ENCODE measurements at regions not wholly inside any gene's neighbourhood (a gene's known extent, or its start where the extent isn't known, plus 50 kb on each side); places are given as distances from the start of the nearest gene placed in this dataset.
A peak's percentile ranks its signal among the peaks of the same experiment; 100 is the strongest.

GRCh38 chr2:191530618-191531017 is 147.3 kb upstream of the NABP1 start:
- Mint-ChIP-seq H3K27me3 (ENCODE audit: low read depth) (no peaks in the 10 kb centered on the region), H3K36me3 (ENCODE audit: insufficient read depth) (no peaks in the 10 kb centered on the region), H3K9me3 (no peaks in the 10 kb centered on the region), H3K4me1 (ENCODE audit: low read depth) (no peaks in the 10 kb centered on the region), H3K4me3 (no peak overlapping the region)
- no peak for DNase-seq
- ATAC-seq = peak in 1 of 2 donors; percentile 28

DNA sequence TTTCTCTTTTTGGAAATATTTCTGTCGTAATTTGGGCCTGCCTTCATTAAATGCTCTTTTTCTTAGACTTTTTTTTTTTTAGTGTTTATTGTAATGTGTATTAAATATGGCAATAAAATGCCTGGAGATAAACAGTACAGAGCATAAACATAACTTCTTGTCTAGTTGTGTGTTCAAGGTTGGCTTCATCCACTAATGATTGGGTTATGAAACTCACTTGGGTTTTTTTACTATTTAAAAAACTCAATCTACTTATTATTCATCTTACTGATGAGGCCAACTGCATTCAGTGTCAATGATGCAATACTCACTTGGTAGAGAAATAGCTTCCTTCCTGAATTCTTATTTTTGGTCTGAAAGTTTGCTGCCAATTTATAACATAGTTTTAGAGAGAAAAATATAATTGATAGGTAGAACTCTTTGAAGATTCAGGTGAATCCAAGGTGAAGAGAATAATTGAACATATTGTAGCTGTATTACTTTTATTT is 144.2 kb upstream of the NABP1 start:
- Mint-ChIP-seq H3K27me3 (ENCODE audit: low read depth) (no peaks in the 10 kb centered on the region), H3K36me3 (ENCODE audit: insufficient read depth) (no peaks in the 10 kb centered on the region), H3K4me3 (no peak overlapping the region), H3K4me1 (ENCODE audit: low read depth) (no peaks in the 10 kb centered on the region), H3K9me3 (no peaks in the 10 kb centered on the region)
- DNase-seq (no peak), ATAC-seq (no peak)

- DNase-seq (no peak), ATAC-seq (no peak)
- no peaks in the 10 kb centered on the region for H3K36me3 Mint-ChIP-seq (ENCODE audit: insufficient read depth)
- H3K4me3 Mint-ChIP-seq = no peak overlapping the region
- H3K9me3 Mint-ChIP-seq = no peaks in the 10 kb centered on the region
- H3K4me1 Mint-ChIP-seq (ENCODE audit: low read depth) = no peaks in the 10 kb centered on the region
- no peaks in the 10 kb centered on the region for H3K27me3 Mint-ChIP-seq (ENCODE audit: low read depth)
Measured at GRCh38 chr2:191537921-191538320, 140.0 kb upstream of the NABP1 start.

DNA sequence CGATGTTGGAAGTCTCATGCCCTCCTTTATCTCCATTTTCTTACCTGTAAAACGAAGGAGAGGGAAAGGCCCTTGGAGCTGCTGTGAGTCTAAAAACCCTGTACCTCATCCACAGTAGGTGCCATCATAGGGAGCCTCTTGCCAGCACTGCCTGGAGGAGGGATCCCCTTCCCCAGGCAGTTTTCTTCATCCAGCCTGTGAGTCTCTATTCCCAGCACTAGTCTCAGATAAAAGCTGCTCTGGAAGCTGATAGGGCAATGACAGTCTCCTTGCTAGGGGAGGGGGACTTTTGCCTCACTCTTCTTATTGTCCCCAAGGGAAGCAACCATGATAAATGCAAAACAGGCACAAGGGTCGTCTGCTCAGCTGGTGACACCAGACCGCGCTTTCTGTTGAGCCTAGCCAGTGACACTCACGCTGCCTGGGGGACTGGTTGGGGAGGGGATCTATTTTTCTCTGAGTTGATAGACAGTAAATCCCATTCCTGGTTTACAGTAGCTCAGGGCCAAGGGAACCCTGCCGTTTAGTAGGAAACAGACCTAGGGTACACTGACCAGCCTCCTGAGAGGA is 139.5 kb upstream of the NABP1 start:
- no peak overlapping the region for H3K4me3 Mint-ChIP-seq
- no peak for ATAC-seq
- no peaks in the 10 kb centered on the region for H3K4me1 Mint-ChIP-seq (ENCODE audit: low read depth)
- H3K36me3 Mint-ChIP-seq (ENCODE audit: insufficient read depth) = no peaks in the 10 kb centered on the region
- no peak for DNase-seq
- no peaks in the 10 kb centered on the region for H3K27me3 Mint-ChIP-seq (ENCODE audit: low read depth)
- no peaks in the 10 kb centered on the region for H3K9me3 Mint-ChIP-seq

DNA sequence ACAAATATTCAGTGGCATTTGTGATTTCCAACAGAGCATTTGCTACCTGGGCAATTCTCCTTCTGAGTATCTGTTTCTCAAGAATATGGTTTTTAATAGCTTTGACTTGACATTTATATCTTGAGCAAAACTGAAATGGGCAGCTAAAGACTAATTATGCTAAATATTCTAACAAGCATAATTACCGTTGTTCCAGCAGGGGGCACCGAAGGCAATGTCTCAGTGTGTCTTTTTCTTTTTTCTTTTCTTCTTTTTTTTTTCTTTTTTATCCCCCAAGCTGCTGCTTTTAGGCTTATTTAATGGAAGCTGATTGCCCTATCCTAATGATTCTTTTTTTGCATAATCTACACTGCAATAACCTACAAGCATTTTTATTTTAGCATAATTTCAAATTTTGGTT is 138.9 kb upstream of the NABP1 start:
- Mint-ChIP-seq H3K4me1 (ENCODE audit: low read depth) (no peaks in the 10 kb centered on the region), H3K27me3 (ENCODE audit: low read depth) (no peaks in the 10 kb centered on the region), H3K9me3 (no peaks in the 10 kb centered on the region), H3K36me3 (ENCODE audit: insufficient read depth) (no peaks in the 10 kb centered on the region), H3K4me3 (no peak overlapping the region)
- DNase-seq (no peak), ATAC-seq (no peak)

DNA sequence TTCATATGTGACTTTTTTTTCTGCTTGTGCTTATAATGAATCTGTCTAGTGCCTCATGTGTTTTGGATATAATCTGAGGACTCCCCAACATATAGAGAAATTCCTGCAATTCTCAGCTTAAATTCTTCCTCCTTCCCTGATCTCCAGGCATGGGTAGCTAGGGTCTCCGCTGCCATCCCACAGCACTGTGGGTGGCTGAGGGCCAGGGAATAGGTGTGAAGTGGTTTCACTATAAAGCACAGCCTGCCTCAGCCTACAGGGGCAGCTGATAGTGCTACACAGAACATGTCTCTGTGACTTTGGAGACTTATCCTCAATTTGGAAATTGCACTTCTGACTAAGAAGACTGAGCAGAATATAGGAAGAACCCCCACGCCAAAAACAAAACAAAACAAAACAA is 137.3 kb upstream of the NABP1 start:
- H3K36me3 Mint-ChIP-seq (ENCODE audit: insufficient read depth) = no peaks in the 10 kb centered on the region
- no peaks in the 10 kb centered on the region for H3K27me3 Mint-ChIP-seq (ENCODE audit: low read depth)
- no peak overlapping the region for H3K4me3 Mint-ChIP-seq

GRCh38 chr2:191543708-191544107 is 134.2 kb upstream of the NABP1 start:
- DNase-seq (no peak), ATAC-seq (no peak)
- no peaks in the 10 kb centered on the region for H3K36me3 Mint-ChIP-seq (ENCODE audit: insufficient read depth)
- H3K4me1 Mint-ChIP-seq (ENCODE audit: low read depth) = no peaks in the 10 kb centered on the region
- H3K27me3 Mint-ChIP-seq (ENCODE audit: low read depth) = no peaks in the 10 kb centered on the region
- peaks cover 6% of the 10 kb centered on the region for H3K9me3 Mint-ChIP-seq
- H3K4me3 Mint-ChIP-seq = no peak overlapping the region

More for the DNA sequence above, 137.3 kb upstream of the NABP1 start:
- DNase-seq = no peak
- Mint-ChIP-seq H3K9me3 (peaks cover 6% of the 10 kb centered on the region), H3K4me1 (ENCODE audit: low read depth) (no peaks in the 10 kb centered on the region)
- no peak for ATAC-seq

DNA sequence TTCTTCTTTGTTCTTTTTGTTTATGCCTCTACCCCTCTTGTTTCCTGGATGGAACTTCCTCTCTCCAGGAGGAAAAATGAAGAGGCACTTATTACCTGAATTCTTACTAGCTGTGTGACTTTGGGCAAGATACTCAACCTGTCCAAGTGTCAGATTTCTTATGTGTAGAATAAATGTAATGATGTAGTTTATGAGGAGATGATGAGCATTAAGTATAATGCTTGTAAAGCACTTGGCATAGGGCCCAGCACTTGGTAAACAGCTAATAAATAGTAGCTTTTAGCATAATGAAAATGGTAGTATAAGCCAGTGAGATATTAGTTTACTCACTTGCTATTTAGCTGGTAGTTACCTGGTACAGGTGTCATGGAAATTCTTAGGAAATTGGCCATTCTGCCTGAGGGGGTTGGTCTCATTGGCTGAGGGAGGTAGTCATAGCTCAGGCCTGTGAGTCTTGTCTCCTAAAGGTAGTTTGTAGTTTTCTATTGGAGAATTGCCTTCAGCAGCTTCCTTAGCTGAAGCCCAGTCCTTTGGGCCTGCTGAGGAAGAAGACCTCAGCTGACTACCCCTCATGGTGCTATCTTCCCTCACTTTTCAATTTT is 133.4 kb upstream of the NABP1 start:
- no peaks in the 10 kb centered on the region for H3K27me3 Mint-ChIP-seq (ENCODE audit: low read depth)
- no peak overlapping the region for H3K4me3 Mint-ChIP-seq
- H3K9me3 Mint-ChIP-seq = peaks cover 6% of the 10 kb centered on the region
- no peaks in the 10 kb centered on the region for H3K4me1 Mint-ChIP-seq (ENCODE audit: low read depth)
- ATAC-seq (no peak), DNase-seq (no peak)
- H3K36me3 Mint-ChIP-seq (ENCODE audit: insufficient read depth) = no peaks in the 10 kb centered on the region

DNA sequence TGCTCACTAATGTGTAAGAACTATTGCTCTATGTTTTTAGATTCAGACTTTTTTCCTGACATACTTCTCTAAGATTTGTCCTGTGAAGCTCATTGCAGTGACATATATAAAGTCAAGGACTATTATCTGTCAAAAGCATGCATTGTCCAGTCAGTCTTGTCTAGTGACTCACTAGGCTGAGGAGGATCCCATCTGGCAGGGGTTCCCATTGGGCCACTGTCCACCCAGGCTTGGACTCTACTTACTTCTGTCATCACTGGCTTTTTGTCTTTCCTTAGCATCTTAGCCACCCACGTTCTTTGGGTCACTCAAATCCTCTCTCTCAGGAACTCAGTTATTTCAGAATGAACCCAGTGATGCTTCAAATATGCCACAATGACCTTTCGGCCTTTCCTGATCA is 132.6 kb upstream of the NABP1 start:
- H3K9me3 Mint-ChIP-seq = peaks cover 6% of the 10 kb centered on the region
- no peaks in the 10 kb centered on the region for H3K4me1 Mint-ChIP-seq (ENCODE audit: low read depth)
- H3K4me3 Mint-ChIP-seq = no peak overlapping the region
- ATAC-seq = no peak
- no peak for DNase-seq
- no peaks in the 10 kb centered on the region for H3K27me3 Mint-ChIP-seq (ENCODE audit: low read depth)
- no peaks in the 10 kb centered on the region for H3K36me3 Mint-ChIP-seq (ENCODE audit: insufficient read depth)

- Mint-ChIP-seq H3K36me3 (ENCODE audit: insufficient read depth) (no peaks in the 10 kb centered on the region), H3K4me3 (no peak overlapping the region), H3K9me3 (no peaks in the 10 kb centered on the region), H3K4me1 (ENCODE audit: low read depth) (peaks cover 2% of the 10 kb centered on the region), H3K27me3 (ENCODE audit: low read depth) (peaks cover 12% of the 10 kb centered on the region)
- DNase-seq = no peak
- ATAC-seq = no peak
Measured at GRCh38 chr2:191552066-191552465, 125.9 kb upstream of the NABP1 start.

GRCh38 chr2:191554240-191554639 is 123.7 kb upstream of the NABP1 start:
- no peak for ATAC-seq
- H3K27me3 Mint-ChIP-seq (ENCODE audit: low read depth) = peaks cover 12% of the 10 kb centered on the region
- H3K36me3 Mint-ChIP-seq (ENCODE audit: insufficient read depth) = no peaks in the 10 kb centered on the region
- H3K4me1 Mint-ChIP-seq (ENCODE audit: low read depth) = peaks cover 2% of the 10 kb centered on the region
- no peaks in the 10 kb centered on the region for H3K9me3 Mint-ChIP-seq
- H3K4me3 Mint-ChIP-seq = no peak overlapping the region
- DNase-seq = no peak

GRCh38 chr2:191555092-191555742 is 122.7 kb upstream of the NABP1 start:
- DNase-seq = peak; percentile 79
- peaks cover 2% of the 10 kb centered on the region for H3K4me1 Mint-ChIP-seq (ENCODE audit: low read depth)
- peak; percentile 80 to 89 for ATAC-seq
- H3K9me3 Mint-ChIP-seq = no peaks in the 10 kb centered on the region
- peaks cover 12% of the 10 kb centered on the region for H3K27me3 Mint-ChIP-seq (ENCODE audit: low read depth)
- no peak overlapping the region for H3K4me3 Mint-ChIP-seq
- no peaks in the 10 kb centered on the region for H3K36me3 Mint-ChIP-seq (ENCODE audit: insufficient read depth)

- no peak for DNase-seq
- Mint-ChIP-seq H3K36me3 (ENCODE audit: insufficient read depth) (no peaks in the 10 kb centered on the region), H3K9me3 (no peaks in the 10 kb centered on the region), H3K4me3 (no peak overlapping the region), H3K27me3 (ENCODE audit: low read depth) (peaks cover 12% of the 10 kb centered on the region), H3K4me1 (ENCODE audit: low read depth) (peaks cover 2% of the 10 kb centered on the region)
- no peak for ATAC-seq
Measured at GRCh38 chr2:191556463-191556862, 121.5 kb upstream of the NABP1 start.

DNA sequence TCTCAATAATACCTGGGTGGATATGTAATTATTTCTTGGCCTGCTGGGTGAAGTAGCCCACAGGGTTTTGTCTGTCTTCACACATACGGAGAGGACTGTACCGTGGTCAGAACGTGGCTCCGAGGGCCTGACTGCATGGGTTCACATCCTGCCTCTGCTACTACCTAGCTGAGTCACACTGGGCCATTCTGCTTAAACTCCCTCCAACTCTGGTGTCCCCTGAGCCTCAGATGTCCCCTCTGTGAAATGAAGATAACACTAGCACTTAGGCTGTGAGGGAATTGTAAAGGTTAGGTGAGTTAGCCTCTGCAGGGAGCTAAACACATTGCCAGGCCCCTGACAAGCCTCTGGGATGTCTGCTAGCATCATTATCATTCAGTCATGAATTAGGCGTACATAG is 120.1 kb upstream of the NABP1 start:
- Mint-ChIP-seq H3K27me3 (ENCODE audit: low read depth) (peaks cover 9% of the 10 kb centered on the region), H3K4me1 (ENCODE audit: low read depth) (peaks cover 2% of the 10 kb centered on the region), H3K4me3 (no peak overlapping the region), H3K9me3 (no peaks in the 10 kb centered on the region), H3K36me3 (ENCODE audit: insufficient read depth) (no peaks in the 10 kb centered on the region)
- DNase-seq = no peak
- no peak for ATAC-seq

GRCh38 chr2:191559569-191559968 is 118.4 kb upstream of the NABP1 start:
- H3K36me3 Mint-ChIP-seq (ENCODE audit: insufficient read depth) = no peaks in the 10 kb centered on the region
- no peaks in the 10 kb centered on the region for H3K9me3 Mint-ChIP-seq
- ATAC-seq = no peak

More at GRCh38 chr2:191559569-191559968, 118.4 kb upstream of the NABP1 start:
- Mint-ChIP-seq H3K27me3 (ENCODE audit: low read depth) (peaks cover 7% of the 10 kb centered on the region), H3K4me1 (ENCODE audit: low read depth) (peaks cover 2% of the 10 kb centered on the region), H3K4me3 (no peak overlapping the region)
- no peak for DNase-seq
